ENCODE measurements at regions not wholly inside any gene's neighbourhood (a gene's known extent, or its start where the extent isn't known, plus 50 kb on each side); places are given as distances from the start of the nearest gene placed in this dataset.
A peak's percentile ranks its signal among the peaks of the same experiment; 100 is the strongest.

- H3K27ac ChIP-seq (ENCODE audit: low read length) = no peak overlapping the region
- no peaks in the 10 kb centered on the region for H3K9me3 ChIP-seq (ENCODE audit: control insufficient read depth, low read depth, low read length)
- no peak overlapping the region for H3K4me3 ChIP-seq (ENCODE audit: low read length)
- no peaks in the 10 kb centered on the region for H3K36me3 ChIP-seq (ENCODE audit: control insufficient read depth, insufficient read depth, low read length)
- no CpG with 5 or more reads among the region's 6 CpGs for WGBS (ENCODE audit: insufficient coverage, low lambda C conversion rate)
- DNase-seq = no peak
- no peaks in the 10 kb centered on the region for H3K4me1 ChIP-seq (ENCODE audit: control insufficient read depth, insufficient read depth, low read length)
- no peaks in the 10 kb centered on the region for H3K27me3 ChIP-seq (ENCODE audit: control insufficient read depth, insufficient read depth, low read length)
Measured at GRCh38 chr6:138655828-138656227, 117.7 kb upstream of the CCDC28A start.

- no peak overlapping the region for H3K27ac ChIP-seq (ENCODE audit: low read length)
- no peak for DNase-seq
- 80% methylated on average over 2 of the region's 7 CpGs for WGBS (ENCODE audit: insufficient coverage, low lambda C conversion rate)
- no peaks in the 10 kb centered on the region for H3K4me1 ChIP-seq (ENCODE audit: control insufficient read depth, insufficient read depth, low read length)
- H3K4me3 ChIP-seq (ENCODE audit: low read length) = no peak overlapping the region
- H3K27me3 ChIP-seq (ENCODE audit: control insufficient read depth, insufficient read depth, low read length) = no peaks in the 10 kb centered on the region
- no peaks in the 10 kb centered on the region for H3K9me3 ChIP-seq (ENCODE audit: control insufficient read depth, low read depth, low read length)
- no peaks in the 10 kb centered on the region for H3K36me3 ChIP-seq (ENCODE audit: control insufficient read depth, insufficient read depth, low read length)
Measured at GRCh38 chr6:138656364-138657064, 117.1 kb upstream of the CCDC28A start.

GRCh38 chr6:138657065-138657425 lies 116.5 kb upstream of the CCDC28A start:
- no peak for DNase-seq

DNA sequence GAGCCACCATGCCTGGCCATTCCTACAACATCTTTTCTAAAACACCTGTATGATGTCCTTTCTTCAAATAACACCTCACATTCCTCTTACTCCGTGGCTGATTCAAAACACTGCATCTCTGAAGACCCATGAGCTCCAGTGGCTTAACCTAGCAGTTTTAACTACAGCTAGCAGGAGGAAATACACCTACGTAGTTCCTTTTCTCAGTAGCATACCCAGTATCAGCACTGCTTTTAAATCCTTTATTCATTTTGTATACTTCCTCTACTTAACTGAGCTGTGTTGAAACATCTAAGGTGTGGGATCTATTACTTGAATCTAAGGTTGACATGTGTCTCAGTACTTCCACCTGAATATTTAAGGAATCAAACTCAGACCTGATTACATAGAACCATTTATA lies 113.6 kb upstream of the CCDC28A start:
- WGBS (ENCODE audit: insufficient coverage, low lambda C conversion rate) = 100% methylated on average over 2 of the region's 2 CpGs
- DNase-seq = no peak

More at GRCh38 chr6:138657065-138657425, 116.5 kb upstream of the CCDC28A start:
- Histone ChIP-seq H3K9me3 (ENCODE audit: control insufficient read depth, low read depth, low read length) (no peaks in the 10 kb centered on the region), H3K4me3 (ENCODE audit: low read length) (no peak overlapping the region), H3K27ac (ENCODE audit: low read length) (no peak overlapping the region), H3K27me3 (ENCODE audit: control insufficient read depth, insufficient read depth, low read length) (no peaks in the 10 kb centered on the region), H3K36me3 (ENCODE audit: control insufficient read depth, insufficient read depth, low read length) (no peaks in the 10 kb centered on the region), H3K4me1 (ENCODE audit: control insufficient read depth, insufficient read depth, low read length) (no peaks in the 10 kb centered on the region)
- no CpG with 5 or more reads among the region's 2 CpGs for WGBS (ENCODE audit: insufficient coverage, low lambda C conversion rate)

GRCh38 chr6:138662471-138662870 lies 111.1 kb upstream of the CCDC28A start:
- Histone ChIP-seq H3K27ac (ENCODE audit: low read length) (no peak overlapping the region), H3K4me3 (ENCODE audit: low read length) (no peak overlapping the region), H3K27me3 (ENCODE audit: control insufficient read depth, insufficient read depth, low read length) (no peaks in the 10 kb centered on the region), H3K4me1 (ENCODE audit: control insufficient read depth, insufficient read depth, low read length) (no peaks in the 10 kb centered on the region), H3K36me3 (ENCODE audit: control insufficient read depth, insufficient read depth, low read length) (no peaks in the 10 kb centered on the region), H3K9me3 (ENCODE audit: control insufficient read depth, low read depth, low read length) (no peaks in the 10 kb centered on the region)
- no peak for DNase-seq
- 100% methylated on average over 1 of the region's 2 CpGs for WGBS (ENCODE audit: insufficient coverage, low lambda C conversion rate)

More for the DNA sequence above, 113.6 kb upstream of the CCDC28A start:
- H3K4me3 ChIP-seq (ENCODE audit: low read length) = no peak overlapping the region
- no peaks in the 10 kb centered on the region for H3K4me1 ChIP-seq (ENCODE audit: control insufficient read depth, insufficient read depth, low read length)
- no peaks in the 10 kb centered on the region for H3K27me3 ChIP-seq (ENCODE audit: control insufficient read depth, insufficient read depth, low read length)
- no peaks in the 10 kb centered on the region for H3K36me3 ChIP-seq (ENCODE audit: control insufficient read depth, insufficient read depth, low read length)
- no peaks in the 10 kb centered on the region for H3K9me3 ChIP-seq (ENCODE audit: control insufficient read depth, low read depth, low read length)
- no peak overlapping the region for H3K27ac ChIP-seq (ENCODE audit: low read length)

DNA sequence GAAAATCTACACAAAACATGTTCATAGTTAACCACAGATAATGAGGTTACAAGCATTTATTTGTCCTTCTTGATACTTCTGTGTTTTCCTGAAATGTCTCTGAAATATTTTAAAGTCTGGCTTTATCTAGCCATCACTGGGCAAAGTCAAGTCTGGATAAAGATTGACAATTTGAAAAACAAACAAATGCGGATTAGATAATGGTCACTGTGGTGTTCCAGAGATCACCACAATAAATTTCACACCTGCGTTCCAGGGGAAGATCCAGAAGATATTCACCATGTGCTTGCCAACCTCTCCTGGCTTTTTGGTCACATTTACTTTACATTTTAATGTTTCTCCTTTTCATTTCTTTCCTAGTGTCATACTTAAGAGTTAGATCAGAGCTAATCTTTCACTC lies 109.7 kb upstream of the CCDC28A start:
- no CpG with 5 or more reads among the region's 2 CpGs for WGBS (ENCODE audit: insufficient coverage, low lambda C conversion rate)
- Histone ChIP-seq H3K9me3 (ENCODE audit: control insufficient read depth, low read depth, low read length) (no peaks in the 10 kb centered on the region), H3K4me3 (ENCODE audit: low read length) (no peak overlapping the region), H3K27ac (ENCODE audit: low read length) (no peak overlapping the region), H3K4me1 (ENCODE audit: control insufficient read depth, insufficient read depth, low read length) (no peaks in the 10 kb centered on the region), H3K36me3 (ENCODE audit: control insufficient read depth, insufficient read depth, low read length) (no peaks in the 10 kb centered on the region), H3K27me3 (ENCODE audit: control insufficient read depth, insufficient read depth, low read length) (no peaks in the 10 kb centered on the region)
- DNase-seq = no peak

DNA sequence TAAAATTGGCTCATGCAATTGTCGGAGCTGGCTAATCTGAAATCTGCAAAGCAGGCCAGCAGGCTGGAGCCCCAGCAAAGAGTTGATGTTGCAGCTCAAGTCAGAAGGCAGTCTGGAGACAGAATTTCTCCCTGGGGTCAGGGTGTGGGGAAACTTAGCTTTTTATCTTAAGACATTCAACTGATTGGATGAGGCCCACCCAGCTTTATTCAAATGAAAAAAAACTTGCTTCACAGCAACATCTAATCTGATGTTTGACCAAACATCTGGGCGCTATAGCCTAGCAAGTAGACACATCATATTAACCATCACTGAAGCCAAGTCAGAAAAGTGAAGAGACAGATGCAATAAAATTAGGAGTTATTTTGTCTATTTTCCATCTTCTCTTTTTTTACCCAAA lies 108.8 kb upstream of the CCDC28A start:
- H3K4me1 ChIP-seq (ENCODE audit: control insufficient read depth, insufficient read depth, low read length) = no peaks in the 10 kb centered on the region
- WGBS (ENCODE audit: insufficient coverage, low lambda C conversion rate) = no CpG with 5 or more reads among the region's 2 CpGs
- H3K27me3 ChIP-seq (ENCODE audit: control insufficient read depth, insufficient read depth, low read length) = no peaks in the 10 kb centered on the region
- no peak overlapping the region for H3K4me3 ChIP-seq (ENCODE audit: low read length)
- no peaks in the 10 kb centered on the region for H3K9me3 ChIP-seq (ENCODE audit: control insufficient read depth, low read depth, low read length)
- no peaks in the 10 kb centered on the region for H3K36me3 ChIP-seq (ENCODE audit: control insufficient read depth, insufficient read depth, low read length)
- H3K27ac ChIP-seq (ENCODE audit: low read length) = no peak overlapping the region
- DNase-seq = no peak

DNA sequence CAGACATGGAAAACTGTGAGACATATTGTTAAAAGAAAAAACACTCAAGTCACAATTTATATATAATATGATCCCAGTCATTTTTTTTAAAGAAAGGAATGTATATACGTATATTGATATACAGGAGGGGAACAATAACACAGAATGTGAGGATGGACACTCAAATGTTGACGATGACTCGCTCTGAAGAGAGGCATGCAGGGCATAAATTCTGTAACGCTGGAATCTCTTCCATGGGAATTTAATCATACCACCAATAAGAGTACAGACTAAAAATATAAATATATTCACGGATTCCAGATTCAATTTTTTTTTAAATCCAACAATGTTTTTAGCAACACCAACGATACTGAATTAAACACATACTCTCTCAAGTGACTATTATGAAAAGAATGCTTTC lies 106.9 kb upstream of the CCDC28A start:
- Histone ChIP-seq H3K4me3 (ENCODE audit: low read length) (no peak overlapping the region), H3K27me3 (ENCODE audit: control insufficient read depth, insufficient read depth, low read length) (no peaks in the 10 kb centered on the region), H3K36me3 (ENCODE audit: control insufficient read depth, insufficient read depth, low read length) (no peaks in the 10 kb centered on the region), H3K27ac (ENCODE audit: low read length) (no peak overlapping the region), H3K9me3 (ENCODE audit: control insufficient read depth, low read depth, low read length) (no peaks in the 10 kb centered on the region), H3K4me1 (ENCODE audit: control insufficient read depth, insufficient read depth, low read length) (no peaks in the 10 kb centered on the region)
- DNase-seq = no peak
- 90% methylated on average over 3 of the region's 6 CpGs for WGBS (ENCODE audit: insufficient coverage, low lambda C conversion rate)

DNA sequence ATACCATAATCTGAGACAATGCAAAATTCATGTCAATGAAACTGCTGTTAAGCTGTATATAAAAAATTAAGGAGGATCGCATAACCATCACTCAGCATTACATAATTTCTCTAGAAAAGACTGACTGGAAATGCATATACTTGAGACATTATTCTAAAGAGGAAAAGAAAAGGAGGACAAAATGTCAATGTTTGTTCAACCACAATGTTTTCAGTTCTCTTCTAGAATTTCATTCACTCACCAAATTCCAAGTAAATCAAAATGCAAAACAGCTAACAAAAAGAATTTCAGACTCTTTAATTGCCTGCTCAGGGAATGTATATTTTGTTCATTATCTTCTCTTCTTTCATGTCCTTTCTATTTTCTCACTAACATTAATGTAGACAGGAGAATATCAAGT lies 106.2 kb upstream of the CCDC28A start:
- Histone ChIP-seq H3K9me3 (ENCODE audit: control insufficient read depth, low read depth, low read length) (no peaks in the 10 kb centered on the region), H3K27me3 (ENCODE audit: control insufficient read depth, insufficient read depth, low read length) (no peaks in the 10 kb centered on the region), H3K4me1 (ENCODE audit: control insufficient read depth, insufficient read depth, low read length) (no peaks in the 10 kb centered on the region), H3K27ac (ENCODE audit: low read length) (no peak overlapping the region), H3K4me3 (ENCODE audit: low read length) (no peak overlapping the region), H3K36me3 (ENCODE audit: control insufficient read depth, insufficient read depth, low read length) (no peaks in the 10 kb centered on the region)
- WGBS (ENCODE audit: insufficient coverage, low lambda C conversion rate) = no CpG with 5 or more reads among the region's 1 CpG
- no peak for DNase-seq

- Histone ChIP-seq H3K4me1 (ENCODE audit: control insufficient read depth, insufficient read depth, low read length) (no peaks in the 10 kb centered on the region), H3K9me3 (ENCODE audit: control insufficient read depth, low read depth, low read length) (no peaks in the 10 kb centered on the region), H3K27me3 (ENCODE audit: control insufficient read depth, insufficient read depth, low read length) (no peaks in the 10 kb centered on the region), H3K27ac (ENCODE audit: low read length) (no peak overlapping the region), H3K36me3 (ENCODE audit: control insufficient read depth, insufficient read depth, low read length) (no peaks in the 10 kb centered on the region), H3K4me3 (ENCODE audit: low read length) (no peak overlapping the region)
- 100% methylated on average over 1 of the region's 4 CpGs for WGBS (ENCODE audit: insufficient coverage, low lambda C conversion rate)
- no peak for DNase-seq
Measured at GRCh38 chr6:138671351-138671750, 102.2 kb upstream of the CCDC28A start.

DNA sequence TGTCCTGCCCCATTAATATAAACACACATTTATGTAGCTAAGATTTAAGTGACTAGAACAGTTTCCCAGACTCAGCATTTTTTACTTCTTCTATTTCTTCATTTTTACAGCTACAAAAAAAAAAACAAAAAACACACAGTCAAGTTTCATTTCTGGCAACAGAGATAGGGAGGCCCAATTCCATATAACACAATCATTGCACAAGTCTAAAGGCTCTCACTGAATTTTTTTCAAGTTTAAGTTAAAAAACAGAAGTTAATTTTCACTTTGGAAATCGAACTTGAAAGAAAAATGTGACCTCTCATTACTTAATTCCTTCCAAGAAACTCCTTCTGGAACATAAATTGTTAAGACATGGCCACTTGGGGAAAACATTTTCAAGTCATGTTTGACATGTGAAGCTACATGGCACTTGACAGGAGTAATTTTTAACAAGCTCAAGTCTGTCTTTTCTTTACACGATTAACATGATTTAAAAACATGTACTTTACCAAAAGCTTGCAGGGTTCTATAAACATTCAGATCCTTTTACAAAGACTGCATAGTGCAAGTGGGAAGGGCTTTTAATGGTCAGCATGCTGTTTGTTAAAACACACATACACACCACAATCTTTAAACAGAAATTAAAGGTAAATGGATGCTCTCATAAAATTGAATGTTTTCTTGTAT lies 100.1 kb upstream of the CCDC28A start:
- Histone ChIP-seq H3K36me3 (ENCODE audit: control insufficient read depth, insufficient read depth, low read length) (no peaks in the 10 kb centered on the region), H3K4me1 (ENCODE audit: control insufficient read depth, insufficient read depth, low read length) (no peaks in the 10 kb centered on the region), H3K4me3 (ENCODE audit: low read length) (no peak overlapping the region), H3K27ac (ENCODE audit: low read length) (no peak overlapping the region), H3K27me3 (ENCODE audit: control insufficient read depth, insufficient read depth, low read length) (no peaks in the 10 kb centered on the region), H3K9me3 (ENCODE audit: control insufficient read depth, low read depth, low read length) (no peaks in the 10 kb centered on the region)
- WGBS (ENCODE audit: insufficient coverage, low lambda C conversion rate) = no CpG with 5 or more reads among the region's 2 CpGs
- peak in 1 of 2 donors; percentile 8 for DNase-seq

Measured in large intestine (tissue), 3 donors.